ENCODE measurements at regions not wholly inside any gene's neighbourhood (a gene's known extent, or its start where the extent isn't known, plus 50 kb on each side); places are given as distances from the start of the nearest gene placed in this dataset.

DNA sequence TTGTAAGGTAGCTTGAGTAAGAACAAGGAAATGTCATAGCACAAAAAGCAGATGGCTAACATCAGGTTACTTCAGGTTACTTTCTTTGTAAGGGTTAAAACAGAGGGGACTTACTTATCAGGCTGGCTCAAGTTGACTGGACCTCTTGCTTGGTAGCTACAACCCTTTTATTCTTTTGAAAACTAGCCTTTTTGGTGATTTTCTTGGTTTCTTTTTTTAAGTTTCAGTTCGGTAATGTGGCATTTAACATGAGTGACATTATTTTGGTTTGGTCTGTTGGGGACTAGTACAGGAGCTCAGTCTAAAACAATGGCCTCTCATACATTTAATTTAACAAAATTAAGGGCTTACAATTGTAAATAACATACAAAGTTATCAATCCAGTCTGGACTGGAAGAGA, 621.4 kb downstream of the OTOL1 start:
- TF ChIP-seq JUND (IDR thresholded peaks at IDR 0.05): no peak
- no peak for TF ChIP-seq POLR2A (IDR thresholded peaks at IDR 0.05; ENCODE audit: borderline replicate concordance, extremely low read depth, insufficient read depth, insufficient read length)
- no peak for TF ChIP-seq SRF (IDR thresholded peaks at IDR 0.05; ENCODE audit: low read depth)
- TF ChIP-seq, protein P1, sequence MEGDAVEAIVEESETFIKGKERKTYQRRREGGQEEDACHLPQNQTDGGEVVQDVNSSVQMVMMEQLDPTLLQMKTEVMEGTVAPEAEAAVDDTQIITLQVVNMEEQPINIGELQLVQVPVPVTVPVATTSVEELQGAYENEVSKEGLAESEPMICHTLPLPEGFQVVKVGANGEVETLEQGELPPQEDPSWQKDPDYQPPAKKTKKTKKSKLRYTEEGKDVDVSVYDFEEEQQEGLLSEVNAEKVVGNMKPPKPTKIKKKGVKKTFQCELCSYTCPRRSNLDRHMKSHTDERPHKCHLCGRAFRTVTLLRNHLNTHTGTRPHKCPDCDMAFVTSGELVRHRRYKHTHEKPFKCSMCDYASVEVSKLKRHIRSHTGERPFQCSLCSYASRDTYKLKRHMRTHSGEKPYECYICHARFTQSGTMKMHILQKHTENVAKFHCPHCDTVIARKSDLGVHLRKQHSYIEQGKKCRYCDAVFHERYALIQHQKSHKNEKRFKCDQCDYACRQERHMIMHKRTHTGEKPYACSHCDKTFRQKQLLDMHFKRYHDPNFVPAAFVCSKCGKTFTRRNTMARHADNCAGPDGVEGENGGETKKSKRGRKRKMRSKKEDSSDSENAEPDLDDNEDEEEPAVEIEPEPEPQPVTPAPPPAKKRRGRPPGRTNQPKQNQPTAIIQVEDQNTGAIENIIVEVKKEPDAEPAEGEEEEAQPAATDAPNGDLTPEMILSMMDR (IDR thresholded peaks at IDR 0.05 in 2 of 3, conservative IDR thresholded peaks at IDR 0.05 in 1 of 3; ENCODE audit: borderline replicate concordance in 1 of 3, insufficient read depth in 1 of 3, low read depth in 2 of 3, low read length in 2 of 3): no peak
- TF ChIP-seq RAD21 (IDR thresholded peaks at IDR 0.05; ENCODE audit: low read depth): no peak
- no peak for TF ChIP-seq CBX3 (IDR thresholded peaks at IDR 0.05; ENCODE audit: low read depth)
- no peak for TF ChIP-seq SP1 (IDR thresholded peaks at IDR 0.05; ENCODE audit: low read depth)

Measured in HCT116 (cell line).